ENCODE measurements at regions not wholly inside any gene's neighbourhood (a gene's known extent, or its start where the extent isn't known, plus 50 kb on each side); places are given as distances from the start of the nearest gene placed in this dataset.
"Not testable (repeated sequence)": the region's sequence is repeated elsewhere in the genome, so short reads cannot be mapped to it uniquely, and the experiment has no call there.

- CTCF ChIA-PET: no interaction called here
- intact Hi-C loops (cut with micrococcal nuclease): no loop called here
Measured at GRCh38 chrX:113391875-113392274, 551.2 kb upstream of the AMOT start.

GRCh38 chrX:113390531-113390930 lies 549.9 kb upstream of the AMOT start:
- Mint-ChIP-seq H3K4me1 (ENCODE audit: low read depth) (no peaks in the 10 kb centered on the region), H3K36me3 (ENCODE audit: low read depth) (no peaks in the 10 kb centered on the region), H3K27me3 (ENCODE audit: low read depth) (no peaks in the 10 kb centered on the region), H3K27ac (no peak overlapping the region), H3K4me3 (no peak overlapping the region), H3K9me3 (peaks cover 2% of the 10 kb centered on the region)
- intact Hi-C loops (cut with micrococcal nuclease): no loop called here
- no peak for DNase-seq
- CTCF ChIA-PET: no interaction called here

More at GRCh38 chrX:113391875-113392274, 551.2 kb upstream of the AMOT start:
- Mint-ChIP-seq H3K4me1 (ENCODE audit: low read depth) (no peaks in the 10 kb centered on the region), H3K36me3 (ENCODE audit: low read depth) (no peaks in the 10 kb centered on the region), H3K4me3 (no peak overlapping the region), H3K27ac (no peak overlapping the region), H3K9me3 (peaks cover 2% of the 10 kb centered on the region), H3K27me3 (ENCODE audit: low read depth) (no peaks in the 10 kb centered on the region)
- DNase-seq: no peak

- Mint-ChIP-seq H3K27me3 (ENCODE audit: low read depth) (no peaks in the 10 kb centered on the region), H3K9me3 (peaks cover 2% of the 10 kb centered on the region), H3K4me3 (no peak overlapping the region), H3K27ac (no peak overlapping the region), H3K4me1 (ENCODE audit: low read depth) (no peaks in the 10 kb centered on the region), H3K36me3 (ENCODE audit: low read depth) (no peaks in the 10 kb centered on the region)
- CTCF ChIA-PET: no interaction called here
- no peak for DNase-seq
- intact Hi-C loops (cut with micrococcal nuclease): no loop called here
Measured at GRCh38 chrX:113389846-113390245, 549.2 kb upstream of the AMOT start.

GRCh38 chrX:113384628-113385027 lies 544.0 kb upstream of the AMOT start:
- Mint-ChIP-seq H3K4me3 (no peak overlapping the region), H3K4me1 (ENCODE audit: low read depth) (no peaks in the 10 kb centered on the region), H3K27ac (no peak overlapping the region), H3K9me3 (peaks cover 8% of the 10 kb centered on the region), H3K27me3 (ENCODE audit: low read depth) (no peaks in the 10 kb centered on the region), H3K36me3 (ENCODE audit: low read depth) (no peaks in the 10 kb centered on the region)
- intact Hi-C loops (cut with micrococcal nuclease): no loop called here
- CTCF ChIA-PET: no interaction called here
- DNase-seq: no peak

GRCh38 chrX:113373421-113373820 lies 532.8 kb upstream of the AMOT start:
- H3K36me3 Mint-ChIP-seq (ENCODE audit: low read depth); intact Hi-C loops (cut with micrococcal nuclease); H3K27ac Mint-ChIP-seq; DNase-seq; H3K27me3 Mint-ChIP-seq (ENCODE audit: low read depth); CTCF ChIA-PET; H3K4me3 Mint-ChIP-seq; H3K9me3 Mint-ChIP-seq; H3K4me1 Mint-ChIP-seq (ENCODE audit: low read depth): not testable (repeated sequence)

GRCh38 chrX:113370006-113370405 lies 529.4 kb upstream of the AMOT start:
- no peaks in the 10 kb centered on the region for H3K36me3 Mint-ChIP-seq (ENCODE audit: low read depth)
- intact Hi-C loops (cut with micrococcal nuclease): no loop called here
- no peak overlapping the region for H3K27ac Mint-ChIP-seq
- H3K4me1 Mint-ChIP-seq (ENCODE audit: low read depth): no peaks in the 10 kb centered on the region
- CTCF ChIA-PET: no interaction called here
- no peaks in the 10 kb centered on the region for H3K9me3 Mint-ChIP-seq
- no peaks in the 10 kb centered on the region for H3K27me3 Mint-ChIP-seq (ENCODE audit: low read depth)
- DNase-seq: no peak
- H3K4me3 Mint-ChIP-seq: no peak overlapping the region

- Mint-ChIP-seq H3K4me1 (ENCODE audit: low read depth) (no peaks in the 10 kb centered on the region), H3K36me3 (ENCODE audit: low read depth) (no peaks in the 10 kb centered on the region), H3K9me3 (no peaks in the 10 kb centered on the region), H3K4me3 (no peak overlapping the region), H3K27ac (no peak overlapping the region), H3K27me3 (ENCODE audit: low read depth) (no peaks in the 10 kb centered on the region)
- intact Hi-C loops (cut with micrococcal nuclease): no loop called here
- DNase-seq: no peak
- CTCF ChIA-PET: no interaction called here
Measured at GRCh38 chrX:113369056-113369455, 528.4 kb upstream of the AMOT start.

GRCh38 chrX:113353134-113353533 lies 512.5 kb upstream of the AMOT start:
- CTCF ChIA-PET: no interaction called here

GRCh38 chrX:113330416-113330815 lies 489.8 kb upstream of the AMOT start:
- intact Hi-C loops (cut with micrococcal nuclease): no loop called here
- Mint-ChIP-seq H3K4me1 (ENCODE audit: low read depth) (no peaks in the 10 kb centered on the region), H3K4me3 (no peak overlapping the region), H3K36me3 (ENCODE audit: low read depth) (no peaks in the 10 kb centered on the region), H3K27ac (no peak overlapping the region), H3K27me3 (ENCODE audit: low read depth) (no peaks in the 10 kb centered on the region), H3K9me3 (no peaks in the 10 kb centered on the region)
- CTCF ChIA-PET: no interaction called here
- no peak for DNase-seq

More at GRCh38 chrX:113353134-113353533, 512.5 kb upstream of the AMOT start:
- Mint-ChIP-seq H3K4me3 (no peak overlapping the region), H3K36me3 (ENCODE audit: low read depth) (no peaks in the 10 kb centered on the region), H3K9me3 (no peaks in the 10 kb centered on the region), H3K27me3 (ENCODE audit: low read depth) (no peaks in the 10 kb centered on the region), H3K27ac (no peak overlapping the region), H3K4me1 (ENCODE audit: low read depth) (no peaks in the 10 kb centered on the region)
- DNase-seq: no peak
- intact Hi-C loops (cut with micrococcal nuclease): no loop called here

- Mint-ChIP-seq H3K27ac (no peak overlapping the region), H3K36me3 (ENCODE audit: low read depth) (no peaks in the 10 kb centered on the region), H3K4me1 (ENCODE audit: low read depth) (no peaks in the 10 kb centered on the region), H3K9me3 (no peaks in the 10 kb centered on the region), H3K27me3 (ENCODE audit: low read depth) (no peaks in the 10 kb centered on the region), H3K4me3 (no peak overlapping the region)
- intact Hi-C loops (cut with micrococcal nuclease): no loop called here
- CTCF ChIA-PET: no interaction called here
- DNase-seq: no peak
Measured at GRCh38 chrX:113315927-113316326, 475.3 kb upstream of the AMOT start.

GRCh38 chrX:113305496-113305895 lies 464.9 kb upstream of the AMOT start:
- H3K4me1 Mint-ChIP-seq (ENCODE audit: low read depth): no peaks in the 10 kb centered on the region
- no peaks in the 10 kb centered on the region for H3K36me3 Mint-ChIP-seq (ENCODE audit: low read depth)
- no peak for DNase-seq
- H3K9me3 Mint-ChIP-seq: no peaks in the 10 kb centered on the region
- intact Hi-C loops (cut with micrococcal nuclease): no loop called here
- no peaks in the 10 kb centered on the region for H3K27me3 Mint-ChIP-seq (ENCODE audit: low read depth)
- CTCF ChIA-PET: no interaction called here
- no peak overlapping the region for H3K27ac Mint-ChIP-seq
- H3K4me3 Mint-ChIP-seq: no peak overlapping the region

- CTCF ChIA-PET: no interaction called here
- Mint-ChIP-seq H3K36me3 (ENCODE audit: low read depth) (no peaks in the 10 kb centered on the region), H3K27ac (no peak overlapping the region)
Measured at GRCh38 chrX:113300580-113300979, 459.9 kb upstream of the AMOT start.

GRCh38 chrX:113297437-113297836 lies 456.8 kb upstream of the AMOT start:
- Mint-ChIP-seq H3K4me3 (no peak overlapping the region), H3K27me3 (ENCODE audit: low read depth) (no peaks in the 10 kb centered on the region), H3K27ac (no peak overlapping the region), H3K36me3 (ENCODE audit: low read depth) (no peaks in the 10 kb centered on the region), H3K9me3 (peaks cover 2% of the 10 kb centered on the region), H3K4me1 (ENCODE audit: low read depth) (no peaks in the 10 kb centered on the region)
- intact Hi-C loops (cut with micrococcal nuclease): no loop called here
- no peak for DNase-seq
- CTCF ChIA-PET: no interaction called here

More at GRCh38 chrX:113300580-113300979, 459.9 kb upstream of the AMOT start:
- no peak for DNase-seq
- Mint-ChIP-seq H3K27me3 (ENCODE audit: low read depth) (no peaks in the 10 kb centered on the region), H3K4me1 (ENCODE audit: low read depth) (no peaks in the 10 kb centered on the region), H3K4me3 (no peak overlapping the region), H3K9me3 (peaks cover 2% of the 10 kb centered on the region)
- intact Hi-C loops (cut with micrococcal nuclease): no loop called here

- CTCF ChIA-PET: no interaction called here
- intact Hi-C loops (cut with micrococcal nuclease): no loop called here
- Mint-ChIP-seq H3K4me3 (no peak overlapping the region), H3K27ac (no peak overlapping the region), H3K36me3 (ENCODE audit: low read depth) (no peaks in the 10 kb centered on the region), H3K27me3 (ENCODE audit: low read depth) (no peaks in the 10 kb centered on the region), H3K9me3 (no peaks in the 10 kb centered on the region), H3K4me1 (ENCODE audit: low read depth) (no peaks in the 10 kb centered on the region)
- DNase-seq: no peak
Measured at GRCh38 chrX:113289503-113289902, 448.9 kb upstream of the AMOT start.
